ENCODE measurements at regions not wholly inside any gene's neighbourhood (a gene's known extent, or its start where the extent isn't known, plus 50 kb on each side); places are given as distances from the start of the nearest gene placed in this dataset.
A peak's percentile ranks its signal among the peaks of the same experiment; 100 is the strongest.

DNA sequence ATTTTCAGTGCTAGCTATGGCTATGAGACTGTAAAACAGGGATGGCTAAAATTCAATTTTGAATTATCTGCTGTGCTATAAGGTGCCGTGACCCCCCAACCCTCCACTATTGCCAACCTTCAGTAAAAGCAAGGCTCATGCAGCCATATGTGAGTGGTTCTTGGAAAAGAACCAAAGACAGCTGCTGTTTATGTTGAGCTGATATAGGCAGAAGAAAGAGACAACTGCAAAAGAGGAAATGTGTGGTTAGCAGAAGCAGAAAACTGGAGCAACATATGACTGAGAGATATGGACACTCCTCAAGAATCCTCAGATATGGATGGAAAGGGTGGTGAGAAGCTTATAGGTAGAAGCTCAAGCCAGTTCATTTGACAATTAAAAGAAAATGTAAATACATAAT, 200.3 kb downstream of the TLE1 start:
- no peaks in the 10 kb centered on the region for H3K9me3 ChIP-seq
- no peaks in the 10 kb centered on the region for H3K4me1 ChIP-seq
- no peak overlapping the region for H3K4me3 ChIP-seq
- H3K36me3 ChIP-seq = no peaks in the 10 kb centered on the region
- intact Hi-C loops (cut with DNase I; ENCODE audit: low total_unique reads) = no loop called here
- ATAC-seq (no peak), DNase-seq (no peak)
- H3K27me3 ChIP-seq = no peaks in the 10 kb centered on the region
- TF ChIP-seq POLR2A (IDR thresholded peaks at IDR 0.05) = no peak
- TF ChIP-seq, protein P1, sequence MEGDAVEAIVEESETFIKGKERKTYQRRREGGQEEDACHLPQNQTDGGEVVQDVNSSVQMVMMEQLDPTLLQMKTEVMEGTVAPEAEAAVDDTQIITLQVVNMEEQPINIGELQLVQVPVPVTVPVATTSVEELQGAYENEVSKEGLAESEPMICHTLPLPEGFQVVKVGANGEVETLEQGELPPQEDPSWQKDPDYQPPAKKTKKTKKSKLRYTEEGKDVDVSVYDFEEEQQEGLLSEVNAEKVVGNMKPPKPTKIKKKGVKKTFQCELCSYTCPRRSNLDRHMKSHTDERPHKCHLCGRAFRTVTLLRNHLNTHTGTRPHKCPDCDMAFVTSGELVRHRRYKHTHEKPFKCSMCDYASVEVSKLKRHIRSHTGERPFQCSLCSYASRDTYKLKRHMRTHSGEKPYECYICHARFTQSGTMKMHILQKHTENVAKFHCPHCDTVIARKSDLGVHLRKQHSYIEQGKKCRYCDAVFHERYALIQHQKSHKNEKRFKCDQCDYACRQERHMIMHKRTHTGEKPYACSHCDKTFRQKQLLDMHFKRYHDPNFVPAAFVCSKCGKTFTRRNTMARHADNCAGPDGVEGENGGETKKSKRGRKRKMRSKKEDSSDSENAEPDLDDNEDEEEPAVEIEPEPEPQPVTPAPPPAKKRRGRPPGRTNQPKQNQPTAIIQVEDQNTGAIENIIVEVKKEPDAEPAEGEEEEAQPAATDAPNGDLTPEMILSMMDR (IDR thresholded peaks at IDR 0.05 in 4 of 5, conservative IDR thresholded peaks at IDR 0.05 in 1 of 5) = no peak
- in situ Hi-C loops (cut with MboI; ENCODE audit: low sequenced_read_pairs in 4 of 4) = no loop called here
- no peak overlapping the region for H3K27ac ChIP-seq

DNA sequence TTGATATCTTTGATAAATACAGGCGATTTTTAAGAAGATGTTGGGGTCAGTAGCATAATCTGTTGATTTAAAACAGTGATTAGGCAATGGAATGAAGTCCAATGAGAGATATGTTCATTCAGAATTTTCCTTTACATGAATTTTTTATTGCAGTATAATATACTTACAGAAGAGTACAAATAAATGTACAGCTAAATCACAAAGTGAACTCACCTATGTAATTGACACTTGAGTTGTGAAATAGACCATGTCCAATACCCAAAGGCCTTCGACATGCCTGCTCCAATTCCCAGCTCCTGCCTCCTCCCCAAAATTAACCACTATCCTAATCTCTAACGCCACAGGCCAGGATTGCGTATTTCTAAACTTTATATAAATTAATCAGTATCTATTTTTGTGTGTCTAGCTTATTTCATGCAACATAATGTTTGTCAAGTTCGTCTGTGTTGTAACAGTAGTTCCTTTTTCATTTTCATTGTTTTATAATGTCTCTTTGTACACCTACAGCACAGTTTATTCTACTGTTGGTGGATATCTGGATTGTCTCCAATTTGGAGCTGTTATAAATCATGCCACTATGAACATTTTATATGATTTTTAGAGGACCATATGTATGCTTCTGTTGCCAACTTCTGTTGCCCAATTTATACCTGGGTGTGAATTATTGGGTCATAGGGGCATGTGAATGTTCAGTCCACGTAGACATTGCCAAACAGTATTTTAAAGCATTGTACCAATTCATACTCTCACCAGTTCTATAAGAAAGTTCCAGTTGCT, 208.3 kb downstream of the TLE1 start:
- TF ChIP-seq POLR2A (IDR thresholded peaks at IDR 0.05) = no peak
- TF ChIP-seq, protein P1 (IDR thresholded peaks at IDR 0.05 in 4 of 5, conservative IDR thresholded peaks at IDR 0.05 in 1 of 5) = no peak
- H3K27ac ChIP-seq = no peak overlapping the region
- no peaks in the 10 kb centered on the region for H3K36me3 ChIP-seq
- H3K9me3 ChIP-seq = no peaks in the 10 kb centered on the region
- H3K4me3 ChIP-seq = no peak overlapping the region
- no peak for ATAC-seq
- intact Hi-C loops (cut with DNase I; ENCODE audit: low total_unique reads) (no loop called here), in situ Hi-C loops (cut with MboI; ENCODE audit: low sequenced_read_pairs in 4 of 4) (no loop called here)
- peaks cover 27 to 32% of the 10 kb centered on the region in 2 donors for H3K4me1 ChIP-seq
- DNase-seq = no peak
- no peaks in the 10 kb centered on the region for H3K27me3 ChIP-seq

DNA sequence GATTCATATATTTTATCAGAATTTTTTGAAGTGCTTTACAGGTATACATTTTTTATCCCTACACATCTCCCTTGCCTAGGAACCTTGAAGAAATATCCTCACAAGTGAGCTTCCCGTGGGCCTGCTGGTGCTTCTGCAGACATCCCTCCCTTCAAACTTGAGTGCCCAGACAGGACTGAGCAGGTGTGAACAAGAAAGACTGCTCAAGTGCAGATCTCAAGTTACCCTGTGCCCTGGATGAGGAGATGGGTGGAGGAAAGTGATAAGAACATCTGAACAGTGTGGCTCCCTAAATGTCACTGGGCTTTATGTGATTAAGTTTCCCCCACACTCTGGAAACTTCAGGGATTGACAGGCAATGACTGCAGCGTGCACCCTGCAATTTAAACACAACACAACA, 209.8 kb downstream of the TLE1 start:
- in situ Hi-C loops (cut with MboI; ENCODE audit: low sequenced_read_pairs in 4 of 4) = no loop called here
- no peaks in the 10 kb centered on the region for H3K27me3 ChIP-seq
- ATAC-seq (peak; percentile 83 to 93), DNase-seq (peak; percentile 15 to 52)
- intact Hi-C loops (cut with DNase I; ENCODE audit: low total_unique reads) = no loop called here
- no peaks in the 10 kb centered on the region for H3K9me3 ChIP-seq
- peaks cover 41 to 45% of the 10 kb centered on the region in 2 donors for H3K4me1 ChIP-seq
- peak overlapping the region in 2 of 4 donors; percentile 18 to 51 for H3K27ac ChIP-seq
- TF ChIP-seq POLR2A (IDR thresholded peaks at IDR 0.05) = no peak
- H3K4me3 ChIP-seq = no peak overlapping the region
- no peaks in the 10 kb centered on the region for H3K36me3 ChIP-seq

DNA sequence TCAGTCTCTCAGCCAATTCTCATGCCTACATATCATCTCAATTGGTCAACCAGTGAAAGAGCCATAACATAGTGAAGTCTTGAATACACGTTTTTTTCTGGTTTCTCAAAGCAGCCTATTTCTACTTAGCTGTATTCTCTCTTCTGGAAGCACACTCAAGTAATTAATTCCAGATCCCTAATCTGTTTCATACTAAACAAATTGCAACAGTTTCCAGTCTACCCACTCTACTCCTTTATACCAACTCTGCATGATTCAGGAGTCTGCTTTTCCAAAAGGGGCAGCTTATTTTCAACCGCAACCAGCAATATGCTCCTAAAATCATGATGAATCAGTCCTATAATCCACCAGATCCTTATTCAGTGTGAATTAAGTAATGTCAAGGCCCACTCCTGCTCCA, 211.7 kb downstream of the TLE1 start:
- no peak for ATAC-seq
- no peaks in the 10 kb centered on the region for H3K9me3 ChIP-seq
- in situ Hi-C loops (cut with MboI; ENCODE audit: low sequenced_read_pairs in 4 of 4) = no loop called here

DNA sequence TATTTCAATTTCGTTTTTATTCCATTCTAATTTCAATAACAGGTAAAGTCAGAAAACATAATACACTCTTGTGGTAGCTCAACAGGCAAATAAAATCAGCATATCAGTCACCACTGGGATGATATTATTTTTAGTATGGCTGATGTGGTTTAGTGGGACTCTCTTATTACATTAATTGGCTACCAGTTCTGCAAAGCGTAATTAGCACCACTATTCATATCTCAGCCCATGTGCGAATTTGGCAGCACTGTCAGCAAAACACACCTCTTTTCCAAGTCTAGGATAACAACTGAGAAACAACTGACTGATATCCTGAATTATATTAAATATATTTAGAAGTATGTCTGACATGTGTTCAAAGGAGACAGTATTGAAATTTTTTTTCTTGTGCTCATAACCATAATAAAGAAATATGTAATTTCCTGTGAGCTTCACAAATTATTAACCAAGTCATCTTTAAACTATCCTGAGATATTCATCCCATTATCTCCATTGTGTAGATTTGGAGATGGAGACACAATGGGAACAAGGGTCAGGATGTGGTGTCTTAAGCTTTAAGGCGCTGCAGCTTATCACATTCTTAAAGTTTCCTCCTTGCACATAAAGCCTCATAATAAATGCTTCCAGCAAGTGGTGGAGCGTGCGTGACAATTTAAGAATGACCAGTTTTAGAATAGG, 212.4 kb downstream of the TLE1 start:
- DNase-seq = peak in 1 of 2 donors; percentile 54
- ATAC-seq = peak in 1 of 2 donors; percentile 89
- Histone ChIP-seq H3K36me3 (no peaks in the 10 kb centered on the region), H3K9me3 (no peaks in the 10 kb centered on the region), H3K27ac (peak overlapping the region in 3 of 4 donors; percentile 3 to 71 (median 60)), H3K4me3 (no peak overlapping the region), H3K27me3 (no peaks in the 10 kb centered on the region), H3K4me1 (peaks cover 45 to 55% of the 10 kb centered on the region in 2 donors)
- intact Hi-C loops (cut with DNase I; ENCODE audit: low total_unique reads) (no loop called here), in situ Hi-C loops (cut with MboI; ENCODE audit: low sequenced_read_pairs in 4 of 4) (no loop called here)
- TF ChIP-seq, protein P1 (IDR thresholded peaks at IDR 0.05 in 4 of 5, conservative IDR thresholded peaks at IDR 0.05 in 1 of 5) = no peak
- no peak for TF ChIP-seq POLR2A (IDR thresholded peaks at IDR 0.05)

More for the DNA sequence above, 211.7 kb downstream of the TLE1 start:
- intact Hi-C loops (cut with DNase I; ENCODE audit: low total_unique reads) = no loop called here
- H3K4me3 ChIP-seq = no peak overlapping the region
- no peak for DNase-seq
- H3K27ac ChIP-seq = peak overlapping the region in 2 of 4 donors; percentile 2 to 60
- H3K4me1 ChIP-seq = peaks cover 45 to 55% of the 10 kb centered on the region in 2 donors
- no peaks in the 10 kb centered on the region for H3K36me3 ChIP-seq
- no peak for TF ChIP-seq POLR2A (IDR thresholded peaks at IDR 0.05)
- TF ChIP-seq, protein P1 (IDR thresholded peaks at IDR 0.05 in 4 of 5, conservative IDR thresholded peaks at IDR 0.05 in 1 of 5) = no peak
- no peaks in the 10 kb centered on the region for H3K27me3 ChIP-seq
